SK-N-SH treated with all-trans-retinoic acid at 6 μM for 48 hours (cell line): ENCODE measurements at regions not wholly inside any gene's neighbourhood (a gene's known extent, or its start where the extent isn't known, plus 50 kb on each side); places are given as distances from the start of the nearest gene placed in this dataset.

Experiments
- ISL1 ChIP-seq: fragments of 250-450 bp; sonication (Bioruptor Pico); IDR thresholded peaks from 2 replicates; pipeline ENCODE4 v2.1.2; 2022; ENCODE audit warnings: mild to moderate bottlenecking, moderate library complexity
- OSR1 ChIP-seq: fragments of 250-450 bp; sonication (Bioruptor Pico); IDR thresholded peaks from 2 replicates; pipeline ENCODE4 v1.8.0; 2022; ENCODE audit warnings: moderate library complexity, mild to moderate bottlenecking, inconsistent platforms
- RARB ChIP-seq: fragments of 250-450 bp; sonication (Bioruptor Pico); IDR thresholded peaks from 2 replicates; pipeline ENCODE4 v1.8.0; 2021; ENCODE audit warnings: mild to moderate bottlenecking, moderate library complexity
- ZFP30 ChIP-seq: fragments of 450-650 bp; formaldehyde crosslinking; IDR thresholded peaks from 2 replicates; pipeline ENCODE4 v1.5.0; 2022; ENCODE audit warnings: mild to moderate bottlenecking, moderate library complexity

GRCh38 chr10:126758867-126759266 lies 88.4 kb upstream of the C10orf90 start:
- TF ChIP-seq ISL1 (CRISPR knock-in tag): no peak
- no peak for TF ChIP-seq ZFP30 (CRISPR knock-in tag)
- no peak for TF ChIP-seq RARB (CRISPR knock-in tag)
- TF ChIP-seq OSR1 (CRISPR knock-in tag): no peak
